IPS-20b (cell line): ENCODE measurements at regions not wholly inside any gene's neighbourhood (a gene's known extent, or its start where the extent isn't known, plus 50 kb on each side); places are given as distances from the start of the nearest gene placed in this dataset.

Experiments
- H3K27ac ChIP-seq: one replicate; pipeline ENCODE4 v1.5.1; 2013; ENCODE audit warnings: low read length
- H3K27me3 ChIP-seq: 2 replicates; pipeline ENCODE4 v1.6.1; 2013; ENCODE audit warnings: mild to moderate bottlenecking, low read length, inconsistent platforms; ENCODE audit not compliant: insufficient read depth
- H3K36me3 ChIP-seq: 2 replicates; pipeline ENCODE4 v1.6.1; 2013; ENCODE audit warnings: low read depth, mild to moderate bottlenecking, inconsistent platforms, low read length, moderate library complexity; ENCODE audit not compliant: insufficient read depth
- H3K4me1 ChIP-seq: 2 replicates; pipeline ENCODE4 v1.6.1; 2013; ENCODE audit warnings: mild to moderate bottlenecking, control low read depth, inconsistent platforms, low read length, moderate library complexity; ENCODE audit not compliant: insufficient read depth
- H3K4me3 ChIP-seq: 2 replicates; pipeline ENCODE4 v1.5.1; 2013; ENCODE audit warnings: mild to moderate bottlenecking, low read length, inconsistent platforms
- H3K9ac ChIP-seq: 2 replicates; pipeline ENCODE4 v1.6.1; 2013; ENCODE audit warnings: low read depth, mild to moderate bottlenecking, inconsistent platforms, low read length, moderate library complexity
- H3K9me3 ChIP-seq: 2 replicates; pipeline ENCODE4 v1.6.1; 2013; ENCODE audit warnings: mild to moderate bottlenecking, low read depth, low read length, inconsistent platforms; ENCODE audit not compliant: insufficient read depth

DNA sequence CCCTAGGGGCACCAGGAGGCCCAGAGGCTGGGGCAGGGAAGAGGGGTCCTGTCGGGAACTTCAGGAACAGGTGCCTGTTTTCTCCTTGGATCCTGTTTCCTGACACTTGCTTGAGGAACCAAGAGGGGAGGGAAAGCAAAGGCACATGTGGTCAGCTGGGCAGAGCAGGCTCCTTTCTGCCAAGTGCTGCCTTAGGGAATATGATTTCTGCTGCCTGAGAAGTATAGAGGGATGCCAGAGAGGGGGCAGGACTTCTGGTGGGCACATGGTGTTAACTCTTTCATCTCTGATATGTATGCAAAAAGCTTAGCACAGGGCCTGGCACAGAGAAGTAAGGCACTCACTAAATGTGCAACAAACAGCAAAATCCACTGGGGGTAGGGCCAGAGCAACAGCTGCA, 51.2 kb upstream of the PJA1 start:
- no peaks in the 10 kb centered on the region for H3K27me3 ChIP-seq
- H3K36me3 ChIP-seq, result no peaks in the 10 kb centered on the region
- no peak overlapping the region for H3K4me3 ChIP-seq
- H3K4me1 ChIP-seq, result no peaks in the 10 kb centered on the region; the same call in 1 of the 2 replicates
- no peak overlapping the region for H3K9ac ChIP-seq
- no peak overlapping the region for H3K27ac ChIP-seq
- no peaks in the 10 kb centered on the region for H3K9me3 ChIP-seq

DNA sequence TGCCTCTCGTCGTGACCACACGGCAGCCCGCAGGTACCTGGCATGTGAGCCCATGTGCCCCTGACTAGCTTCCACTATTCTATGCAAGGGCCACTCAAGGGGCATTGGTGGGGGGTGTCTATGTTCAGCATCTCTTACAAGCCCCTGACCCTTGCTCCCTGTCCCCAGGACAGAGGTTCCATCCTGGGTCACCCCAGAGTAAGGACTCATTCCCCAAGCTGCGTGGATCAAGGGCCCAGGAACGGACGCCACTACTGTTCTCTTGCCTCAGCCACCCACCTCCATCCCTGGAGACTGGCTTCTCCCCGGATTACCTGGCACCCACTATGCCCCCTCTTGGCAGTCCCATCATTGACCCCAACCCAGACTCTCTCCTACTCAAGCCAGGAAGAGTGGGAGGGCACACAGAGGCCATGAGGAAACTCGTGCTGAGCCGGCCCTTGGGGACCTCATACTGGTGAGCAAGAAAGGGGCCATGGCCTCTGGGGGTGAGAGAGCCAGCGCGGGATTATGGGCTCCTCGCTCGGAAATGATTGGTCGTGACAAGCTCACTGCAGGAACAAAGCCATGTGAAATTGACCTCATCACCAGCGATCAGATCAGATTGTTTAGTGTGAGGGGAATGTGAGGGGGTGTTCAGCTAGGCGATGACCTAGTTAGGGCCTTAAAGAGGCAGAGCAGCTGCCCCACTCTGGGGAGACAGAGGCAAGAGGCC, 50.1 kb upstream of the PJA1 start:
- Histone ChIP-seq H3K9me3 (no peaks in the 10 kb centered on the region), H3K4me1 (no peaks in the 10 kb centered on the region; the same call in 1 of the 2 replicates), H3K27ac (no peak overlapping the region), H3K36me3 (no peaks in the 10 kb centered on the region), H3K4me3 (no peak overlapping the region), H3K9ac (no peak overlapping the region), H3K27me3 (no peaks in the 10 kb centered on the region)
